ENCODE measurements at regions not wholly inside any gene's neighbourhood (a gene's known extent, or its start where the extent isn't known, plus 50 kb on each side); places are given as distances from the start of the nearest gene placed in this dataset.

DNA sequence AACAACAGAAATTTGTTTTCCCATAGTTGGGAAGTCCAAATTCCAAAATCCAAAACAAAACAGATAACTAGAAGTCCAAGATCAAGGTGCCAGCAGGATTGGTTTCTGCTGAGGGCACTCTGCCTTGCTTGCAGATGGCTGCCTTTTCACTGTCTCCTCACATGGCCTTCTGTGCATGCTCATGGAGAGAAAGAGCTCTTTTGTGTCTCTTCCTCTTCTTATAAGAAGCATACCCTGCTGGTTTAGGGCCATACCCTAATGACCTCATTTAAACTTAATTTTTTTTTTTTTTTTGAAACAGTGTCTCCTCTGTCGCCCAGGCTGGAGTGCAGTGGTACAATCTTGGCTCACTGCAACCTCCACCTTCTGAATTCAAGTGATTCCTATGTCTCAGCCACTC, 1974.1 kb upstream of the PCDH20 start:
- Histone ChIP-seq H3K27ac (ENCODE audit: low read depth in 1 of 3, low read length in 2 of 3) (no peak overlapping the region), H3K4me1 (ENCODE audit: control insufficient read depth in 3 of 3, insufficient read depth in 2 of 3, low read depth in 1 of 3, low read length in 2 of 3) (no peaks in the 10 kb centered on the region), H3K4me3 (ENCODE audit: low read depth in 1 of 3, low read length in 3 of 3) (no peak overlapping the region), H3K27me3 (ENCODE audit: control insufficient read depth in 3 of 3, insufficient read depth in 3 of 3, low read length in 3 of 3) (no peaks in the 10 kb centered on the region), H3K36me3 (ENCODE audit: control insufficient read depth in 3 of 3, insufficient read depth in 2 of 3, low read depth in 1 of 3, low read length in 3 of 3) (no peaks in the 10 kb centered on the region), H3K9me3 (ENCODE audit: control insufficient read depth in 2 of 2, insufficient read depth in 1 of 2, low read depth in 1 of 2, low read length in 1 of 2) (no peaks in the 10 kb centered on the region)
- 65 to 85% (median 73%) methylated on average over 1 of the region's 1 CpG for WGBS, 3 donors
- FAIRE-seq (no peak), DNase-seq (no peak)

DNA sequence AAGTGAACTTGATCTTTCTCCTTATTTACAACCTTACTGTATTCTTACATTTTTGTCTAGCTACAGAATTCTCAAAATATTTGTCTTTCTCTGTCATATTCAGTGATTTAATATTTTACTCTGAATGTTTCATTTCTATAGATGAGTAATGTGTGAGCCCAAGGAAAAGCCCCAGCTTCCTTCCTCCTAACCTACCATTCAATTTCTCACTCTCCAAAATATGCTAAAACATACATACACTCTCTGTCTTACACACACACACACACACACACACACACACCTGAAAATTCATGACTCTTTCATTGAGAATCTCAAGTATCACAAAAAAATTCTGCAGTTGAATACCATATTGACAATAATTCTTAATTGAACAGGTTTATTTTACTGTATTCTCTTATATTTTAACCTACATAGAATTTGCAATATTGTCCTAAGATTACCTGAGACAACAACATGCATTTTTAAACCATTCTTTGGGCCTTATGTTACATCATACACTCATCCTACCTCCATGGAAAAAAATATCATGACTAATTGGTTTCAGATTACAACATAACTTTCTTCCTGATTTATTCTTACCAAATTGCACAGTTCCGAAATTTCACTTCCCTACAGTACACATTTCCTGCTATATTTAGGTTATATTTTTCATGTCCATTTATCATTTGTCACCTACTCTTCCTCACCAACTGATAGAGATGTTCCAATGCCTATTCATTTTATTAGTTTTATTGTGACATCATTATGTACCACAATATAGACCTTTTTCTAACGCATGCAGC, 1965.6 kb upstream of the PCDH20 start:
- FAIRE-seq (no peak), DNase-seq (no peak)
- 75 to 86% (median 83%) methylated on average over 2 of the region's 2 CpGs for WGBS, 3 donors
- Histone ChIP-seq H3K27me3 (ENCODE audit: control insufficient read depth in 3 of 3, insufficient read depth in 3 of 3, low read length in 3 of 3) (no peaks in the 10 kb centered on the region), H3K27ac (ENCODE audit: low read depth in 1 of 3, low read length in 2 of 3) (no peak overlapping the region), H3K9me3 (ENCODE audit: control insufficient read depth in 2 of 2, insufficient read depth in 1 of 2, low read depth in 1 of 2, low read length in 1 of 2) (no peaks in the 10 kb centered on the region), H3K4me3 (ENCODE audit: low read depth in 1 of 3, low read length in 3 of 3) (no peak overlapping the region), H3K4me1 (ENCODE audit: control insufficient read depth in 3 of 3, insufficient read depth in 2 of 3, low read depth in 1 of 3, low read length in 2 of 3) (no peaks in the 10 kb centered on the region), H3K36me3 (ENCODE audit: control insufficient read depth in 3 of 3, insufficient read depth in 2 of 3, low read depth in 1 of 3, low read length in 3 of 3) (no peaks in the 10 kb centered on the region)

DNA sequence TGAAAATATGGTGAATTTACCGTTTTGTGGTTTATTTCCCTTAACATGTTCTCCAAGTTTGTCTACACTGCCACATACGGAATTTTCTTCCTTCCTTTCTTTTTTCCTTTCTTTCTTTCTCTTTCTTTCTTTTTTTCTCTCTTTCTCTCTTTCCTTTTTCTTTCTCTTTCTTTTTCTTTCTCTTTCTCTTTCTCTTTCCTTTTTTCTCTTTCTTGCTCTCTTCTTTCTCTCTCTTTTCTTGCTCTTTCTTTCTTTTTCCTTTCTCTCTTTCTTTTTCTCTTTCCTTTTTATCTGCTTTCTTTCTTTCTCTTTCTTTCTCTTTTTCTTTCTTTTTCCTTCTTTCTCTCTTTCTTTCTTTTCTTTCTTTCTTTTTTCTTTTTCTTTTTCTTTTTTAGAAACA, 1962.3 kb upstream of the PCDH20 start:
- Histone ChIP-seq H3K4me1 (ENCODE audit: control insufficient read depth in 3 of 3, insufficient read depth in 2 of 3, low read depth in 1 of 3, low read length in 2 of 3) (no peaks in the 10 kb centered on the region), H3K27me3 (ENCODE audit: control insufficient read depth in 3 of 3, insufficient read depth in 3 of 3, low read length in 3 of 3) (no peaks in the 10 kb centered on the region), H3K4me3 (ENCODE audit: low read depth in 1 of 3, low read length in 3 of 3) (no peak overlapping the region), H3K36me3 (ENCODE audit: control insufficient read depth in 3 of 3, insufficient read depth in 2 of 3, low read depth in 1 of 3, low read length in 3 of 3) (no peaks in the 10 kb centered on the region), H3K27ac (ENCODE audit: low read depth in 1 of 3, low read length in 2 of 3) (no peak overlapping the region), H3K9me3 (ENCODE audit: control insufficient read depth in 2 of 2, insufficient read depth in 1 of 2, low read depth in 1 of 2, low read length in 1 of 2) (no peaks in the 10 kb centered on the region)
- FAIRE-seq = no peak
- DNase-seq = no peak
- WGBS, 3 donors = 52 to 73% (median 64%) methylated on average over 2 of the region's 2 CpGs

DNA sequence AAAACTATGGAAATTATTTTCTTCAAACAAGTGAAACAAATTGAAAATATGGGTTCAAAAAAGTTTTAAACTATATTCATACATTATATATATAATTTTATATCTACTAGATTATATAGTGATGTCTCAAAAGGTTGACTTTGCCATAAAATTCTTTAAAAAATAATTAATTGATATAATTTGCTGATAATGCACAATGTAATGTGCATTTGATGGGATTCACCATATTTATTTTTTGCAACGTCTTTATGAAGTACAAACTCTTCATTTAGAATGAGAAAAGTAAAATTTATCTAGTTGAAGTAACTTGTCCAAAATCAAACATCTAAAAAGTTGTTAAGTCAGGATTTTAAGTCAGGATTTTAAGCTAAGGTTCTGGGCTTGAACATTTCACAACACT, 1954.5 kb upstream of the PCDH20 start:
- no peaks in the 10 kb centered on the region for H3K27me3 ChIP-seq (ENCODE audit: control insufficient read depth in 3 of 3, insufficient read depth in 3 of 3, low read length in 3 of 3)
- H3K36me3 ChIP-seq (ENCODE audit: control insufficient read depth in 3 of 3, insufficient read depth in 2 of 3, low read depth in 1 of 3, low read length in 3 of 3) = no peaks in the 10 kb centered on the region
- H3K4me1 ChIP-seq (ENCODE audit: control insufficient read depth in 3 of 3, insufficient read depth in 2 of 3, low read depth in 1 of 3, low read length in 2 of 3) = no peaks in the 10 kb centered on the region
- DNase-seq (no peak), FAIRE-seq (no peak)
- H3K27ac ChIP-seq (ENCODE audit: low read depth in 1 of 3, low read length in 2 of 3) = no peak overlapping the region
- peaks cover 0 to 4% of the 10 kb centered on the region in 2 donors for H3K9me3 ChIP-seq (ENCODE audit: control insufficient read depth in 2 of 2, insufficient read depth in 1 of 2, low read depth in 1 of 2, low read length in 1 of 2)
- no peak overlapping the region for H3K4me3 ChIP-seq (ENCODE audit: low read depth in 1 of 3, low read length in 3 of 3)
- WGBS, 3 donors = 8 to 36% (median 15%) methylated on average over 1 of the region's 1 CpG

- no peak for FAIRE-seq
- 46 to 63% (median 57%) methylated on average over 3 of the region's 3 CpGs for WGBS, 3 donors
Observed at GRCh38 chr13:63367522-63368198, 1952.0 kb upstream of the PCDH20 start.

DNA sequence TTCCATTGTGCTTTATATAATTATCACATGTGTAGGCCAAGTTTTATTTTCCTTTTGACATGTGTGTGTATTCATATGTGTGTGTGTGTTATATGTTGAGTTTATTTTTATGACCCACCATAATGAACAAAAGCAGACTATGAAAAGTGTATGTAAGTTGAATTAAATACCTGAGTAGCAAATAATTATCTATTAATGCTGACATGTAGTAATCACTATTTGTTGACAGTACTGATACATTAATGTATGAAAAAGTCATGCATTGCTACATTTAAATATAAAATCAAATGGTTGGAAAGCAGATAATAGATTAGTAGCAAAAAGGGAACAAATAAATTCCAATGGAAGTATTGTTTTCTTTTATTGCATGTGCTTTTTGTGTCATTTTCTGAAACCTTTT, 1948.5 kb upstream of the PCDH20 start:
- DNase-seq = no peak
- H3K27ac ChIP-seq (ENCODE audit: low read depth in 1 of 3, low read length in 2 of 3) = no peak overlapping the region
- H3K27me3 ChIP-seq (ENCODE audit: control insufficient read depth in 3 of 3, insufficient read depth in 3 of 3, low read length in 3 of 3) = no peaks in the 10 kb centered on the region
- H3K36me3 ChIP-seq (ENCODE audit: control insufficient read depth in 3 of 3, insufficient read depth in 2 of 3, low read depth in 1 of 3, low read length in 3 of 3) = no peaks in the 10 kb centered on the region
- H3K4me3 ChIP-seq (ENCODE audit: low read depth in 1 of 3, low read length in 3 of 3) = no peak overlapping the region
- H3K4me1 ChIP-seq (ENCODE audit: control insufficient read depth in 3 of 3, insufficient read depth in 2 of 3, low read depth in 1 of 3, low read length in 2 of 3) = no peaks in the 10 kb centered on the region
- peaks cover 0 to 4% of the 10 kb centered on the region in 2 donors for H3K9me3 ChIP-seq (ENCODE audit: control insufficient read depth in 2 of 2, insufficient read depth in 1 of 2, low read depth in 1 of 2, low read length in 1 of 2)
- FAIRE-seq = no peak

More at GRCh38 chr13:63367522-63368198, 1952.0 kb upstream of the PCDH20 start:
- H3K27ac ChIP-seq (ENCODE audit: low read depth in 1 of 3, low read length in 2 of 3) = no peak overlapping the region
- DNase-seq = no peak
- no peaks in the 10 kb centered on the region for H3K4me1 ChIP-seq (ENCODE audit: control insufficient read depth in 3 of 3, insufficient read depth in 2 of 3, low read depth in 1 of 3, low read length in 2 of 3)
- H3K4me3 ChIP-seq (ENCODE audit: low read depth in 1 of 3, low read length in 3 of 3) = no peak overlapping the region
- peaks cover 0 to 4% of the 10 kb centered on the region in 2 donors for H3K9me3 ChIP-seq (ENCODE audit: control insufficient read depth in 2 of 2, insufficient read depth in 1 of 2, low read depth in 1 of 2, low read length in 1 of 2)
- H3K27me3 ChIP-seq (ENCODE audit: control insufficient read depth in 3 of 3, insufficient read depth in 3 of 3, low read length in 3 of 3) = no peaks in the 10 kb centered on the region
- H3K36me3 ChIP-seq (ENCODE audit: control insufficient read depth in 3 of 3, insufficient read depth in 2 of 3, low read depth in 1 of 3, low read length in 3 of 3) = no peaks in the 10 kb centered on the region

- Histone ChIP-seq H3K4me3 (ENCODE audit: low read depth in 1 of 3, low read length in 3 of 3) (no peak overlapping the region), H3K9me3 (ENCODE audit: control insufficient read depth in 2 of 2, insufficient read depth in 1 of 2, low read depth in 1 of 2, low read length in 1 of 2) (no peaks in the 10 kb centered on the region), H3K27ac (ENCODE audit: low read depth in 1 of 3, low read length in 2 of 3) (no peak overlapping the region), H3K4me1 (ENCODE audit: control insufficient read depth in 3 of 3, insufficient read depth in 2 of 3, low read depth in 1 of 3, low read length in 2 of 3) (no peaks in the 10 kb centered on the region), H3K36me3 (ENCODE audit: control insufficient read depth in 3 of 3, insufficient read depth in 2 of 3, low read depth in 1 of 3, low read length in 3 of 3) (no peaks in the 10 kb centered on the region), H3K27me3 (ENCODE audit: control insufficient read depth in 3 of 3, insufficient read depth in 3 of 3, low read length in 3 of 3) (no peaks in the 10 kb centered on the region)
- 59 to 68% (median 67%) methylated on average over 2 of the region's 2 CpGs for WGBS, 3 donors
- no peak for DNase-seq
- FAIRE-seq = no peak
Observed at GRCh38 chr13:63351533-63351932, 1935.9 kb upstream of the PCDH20 start.

- H3K36me3 ChIP-seq (ENCODE audit: control insufficient read depth in 3 of 3, insufficient read depth in 2 of 3, low read depth in 1 of 3, low read length in 3 of 3) = no peaks in the 10 kb centered on the region
- H3K4me3 ChIP-seq (ENCODE audit: low read depth in 1 of 3, low read length in 3 of 3) = no peak overlapping the region
- no peaks in the 10 kb centered on the region for H3K4me1 ChIP-seq (ENCODE audit: control insufficient read depth in 3 of 3, insufficient read depth in 2 of 3, low read depth in 1 of 3, low read length in 2 of 3)
- WGBS, 3 donors = 61 to 64% (median 61%) methylated on average over 2 of the region's 2 CpGs
- no peaks in the 10 kb centered on the region for H3K9me3 ChIP-seq (ENCODE audit: control insufficient read depth in 2 of 2, insufficient read depth in 1 of 2, low read depth in 1 of 2, low read length in 1 of 2)
- no peak overlapping the region for H3K27ac ChIP-seq (ENCODE audit: low read depth in 1 of 3, low read length in 2 of 3)
- FAIRE-seq (no peak), DNase-seq (no peak)
- no peaks in the 10 kb centered on the region for H3K27me3 ChIP-seq (ENCODE audit: control insufficient read depth in 3 of 3, insufficient read depth in 3 of 3, low read length in 3 of 3)
Observed at GRCh38 chr13:63351081-63351480, 1935.4 kb upstream of the PCDH20 start.

DNA sequence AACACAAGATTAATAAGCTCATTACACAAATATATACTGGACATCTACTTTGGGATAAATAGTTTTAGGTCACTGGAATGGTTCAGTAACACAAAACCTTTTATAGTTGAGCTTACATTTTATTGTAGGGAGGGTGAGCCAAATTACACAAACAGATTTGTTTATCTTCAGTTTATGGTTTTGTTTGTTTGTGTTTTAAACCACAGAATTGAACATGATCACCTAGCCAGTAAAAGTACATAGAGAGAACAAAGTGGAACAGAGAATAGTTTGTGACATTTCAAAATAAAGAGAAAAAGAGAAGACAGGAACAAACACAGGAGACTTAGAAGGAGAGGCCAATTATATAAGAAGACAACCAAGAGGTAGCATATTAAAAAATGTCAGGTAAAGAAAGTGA, 1930.2 kb upstream of the PCDH20 start:
- H3K27me3 ChIP-seq (ENCODE audit: control insufficient read depth in 3 of 3, insufficient read depth in 3 of 3, low read length in 3 of 3) = no peaks in the 10 kb centered on the region
- no peak for DNase-seq
- no peaks in the 10 kb centered on the region for H3K36me3 ChIP-seq (ENCODE audit: control insufficient read depth in 3 of 3, insufficient read depth in 2 of 3, low read depth in 1 of 3, low read length in 3 of 3)
- no peaks in the 10 kb centered on the region for H3K9me3 ChIP-seq (ENCODE audit: control insufficient read depth in 2 of 2, insufficient read depth in 1 of 2, low read depth in 1 of 2, low read length in 1 of 2)
- FAIRE-seq = no peak
- H3K27ac ChIP-seq (ENCODE audit: low read depth in 1 of 3, low read length in 2 of 3) = no peak overlapping the region
- no peak overlapping the region for H3K4me3 ChIP-seq (ENCODE audit: low read depth in 1 of 3, low read length in 3 of 3)
- H3K4me1 ChIP-seq (ENCODE audit: control insufficient read depth in 3 of 3, insufficient read depth in 2 of 3, low read depth in 1 of 3, low read length in 2 of 3) = no peaks in the 10 kb centered on the region
